CD14-positive monocyte (primary cell): ENCODE measurements at regions not wholly inside any gene's neighbourhood (a gene's known extent, or its start where the extent isn't known, plus 50 kb on each side); places are given as distances from the start of the nearest gene placed in this dataset.

ENCODE experiments used
- DNase-seq, 3 donors: peaks; one replicate each; pipeline ENCODE4 v3.0.0-alpha.2; 2011 to 2022
- H2AFZ ChIP-seq: 2 replicates; pipeline ENCODE4 v1.6.0; 2012; ENCODE audit warnings: mild to moderate bottlenecking, low read depth, low read length, inconsistent platforms; ENCODE audit not compliant: insufficient read depth, poor library complexity, severe bottlenecking
- H3K27ac ChIP-seq, 2 donors: 1 replicate in 1 of 2; 2 replicates in 1 of 2; pipeline ENCODE4 v1.5.1; 2012 to 2013; ENCODE audit warnings: low read length in 2 of 2, control low read depth in 1 of 2, inconsistent platforms in 1 of 2, low read depth in 1 of 2, mild to moderate bottlenecking in 1 of 2
- H3K27me3 ChIP-seq, 2 donors: one replicate each; pipeline versions ENCODE4 v1.6.0 to v1.6.1; 2011 to 2013; ENCODE audit warnings: low read length in 2 of 2; ENCODE audit not compliant: control insufficient read depth in 2 of 2, insufficient read depth in 2 of 2
- H3K36me3 ChIP-seq, 2 donors: replicated peaks in 1 of 2; 1 replicate in 1 of 2; 2 replicates in 1 of 2; pipeline versions ENCODE4 v1.5.1 to v1.6.1; 2012 to 2013; ENCODE audit warnings: low read length in 2 of 2, control low read depth in 1 of 2, inconsistent platforms in 1 of 2, mild to moderate bottlenecking in 1 of 2; ENCODE audit not compliant: insufficient read depth in 2 of 2, control insufficient read depth in 1 of 2
- H3K4me1 ChIP-seq, 2 donors: 1 replicate in 1 of 2; 2 replicates in 1 of 2; pipeline versions ENCODE4 v1.5.1 to v1.6.1; 2012 to 2013; ENCODE audit warnings: low read length in 2 of 2, control low read depth in 1 of 2, inconsistent platforms in 1 of 2, mild to moderate bottlenecking in 1 of 2, moderate library complexity in 1 of 2; ENCODE audit not compliant: insufficient read depth in 2 of 2, control insufficient read depth in 1 of 2
- H3K4me2 ChIP-seq: replicated peaks from 2 replicates; pipeline ENCODE3; 2012; ENCODE audit warnings: low read length, moderate library complexity, mild to moderate bottlenecking; ENCODE audit not compliant: poor library complexity, severe bottlenecking; ENCODE audit errors: extremely low read depth
- H3K4me3 ChIP-seq, 3 experiments: fragments of 200-600 bp in 1 of 3; sonication (generic) in 1 of 3; replicated peaks in 1 of 3; 1 replicate in 2 of 3; 2 replicates in 1 of 3; pipeline ENCODE4 v1.5.1; 2011 to 2013; ENCODE audit warnings: low read length in 3 of 3, mild to moderate bottlenecking in 3 of 3, control low read depth in 2 of 3, low read depth in 2 of 3, inconsistent platforms in 1 of 3, moderate library complexity in 1 of 3
- H3K79me2 ChIP-seq: 2 replicates; pipeline ENCODE4 v1.6.0; 2012; ENCODE audit warnings: mild to moderate bottlenecking, control low read depth, inconsistent platforms, low read length, moderate library complexity; ENCODE audit not compliant: insufficient read depth
- H3K9ac ChIP-seq: 2 replicates; pipeline ENCODE4 v1.6.0; 2017; ENCODE audit warnings: low read length, mild to moderate bottlenecking; ENCODE audit not compliant: insufficient read depth, poor library complexity, severe bottlenecking
- H3K9me3 ChIP-seq, 2 donors: replicated peaks in 1 of 2; 1 replicate in 1 of 2; 2 replicates in 1 of 2; pipeline versions ENCODE4 v1.5.1 to v1.6.1; 2012 to 2013; ENCODE audit warnings: low read length in 2 of 2, control low read depth in 1 of 2; ENCODE audit not compliant: control insufficient read depth in 1 of 2, insufficient read depth in 1 of 2
- H4K20me1 ChIP-seq: 2 replicates; pipeline ENCODE4 v1.6.0; 2012; ENCODE audit warnings: mild to moderate bottlenecking, low read length, control low read depth, moderate library complexity; ENCODE audit not compliant: insufficient read depth
- H3K27ac Mint-ChIP-seq, 7 donors: one replicate each; pipeline ENCODE4 v1.8.0; 2020; ENCODE audit warnings: mild to moderate bottlenecking in 7 of 7, mixed read lengths in 7 of 7, moderate library complexity in 6 of 7, inconsistent platforms in 2 of 7
- H3K27me3 Mint-ChIP-seq, 3 donors: one replicate each; pipeline ENCODE4 v1.8.0; 2021 to 2022; ENCODE audit warnings: low read depth in 3 of 3, mild to moderate bottlenecking in 3 of 3, mixed read lengths in 3 of 3, moderate library complexity in 3 of 3, inconsistent platforms in 1 of 3
- H3K36me3 Mint-ChIP-seq, 2 donors: one replicate each; pipeline ENCODE4 v1.8.0; 2020; ENCODE audit warnings: mixed read lengths in 2 of 2, inconsistent platforms in 1 of 2, mild to moderate bottlenecking in 1 of 2
- H3K4me1 Mint-ChIP-seq: one replicate; pipeline ENCODE4 v1.8.0; 2020; ENCODE audit warnings: mild to moderate bottlenecking, mixed read lengths
- H3K4me3 Mint-ChIP-seq, 2 donors: one replicate each; pipeline ENCODE4 v1.8.0; 2020; ENCODE audit warnings: mild to moderate bottlenecking in 2 of 2, mixed read lengths in 2 of 2, moderate library complexity in 1 of 2
- H3K9me3 Mint-ChIP-seq, 7 donors: one replicate each; pipeline ENCODE4 v1.8.0; 2020 to 2022; ENCODE audit warnings: mixed read lengths in 7 of 7, mild to moderate bottlenecking in 6 of 7, moderate library complexity in 6 of 7, inconsistent platforms in 2 of 7
- WGBS: methylation state at CpG from one replicate; pipeline ENCODE4 v1.1.5; 2013; ENCODE audit warnings: missing lambda C conversion rate; ENCODE audit not compliant: insufficient coverage; 5-methylcytosine and 5-hydroxymethylcytosine counted together
- intact Hi-C, 2 donors: fragments of 100-400 bp; cut with micrococcal nuclease; formaldehyde crosslinking; loops; one replicate each; pipeline versions ENCODE4 v1.15.0 to v1.15.1; 2023
- TF ChIP-seq, protein P1 (sequence below): fragments of 200-600 bp; IDR thresholded peaks from one replicate; pipeline ENCODE4 v1.8.0; 2022; ENCODE audit warnings: antibody characterized with exemption, mild to moderate bottlenecking

GRCh38 chr2:14255135-14255820, 377.2 kb upstream of the LRATD1 start:
- 88% methylated on average over 13 of the region's 18 CpGs for WGBS
- Histone ChIP-seq H3K27me3 (no peaks in the 10 kb centered on the region), H2AFZ (no peak overlapping the region), H4K20me1 (no peaks in the 10 kb centered on the region), H3K4me2 (no peak overlapping the region), H3K4me3 (no peak overlapping the region), H3K9me3 (peaks cover 8 to 14% of the 10 kb centered on the region in 2 donors), H3K79me2 (no peaks in the 10 kb centered on the region), H3K36me3 (no peaks in the 10 kb centered on the region), H3K27ac (no peak overlapping the region), H3K4me1 (no peaks in the 10 kb centered on the region), H3K9ac (no peak overlapping the region)
- Mint-ChIP-seq H3K27ac (no peak overlapping the region), H3K9me3 (peaks cover 2 to 17% (median 4%) of the 10 kb centered on the region in 7 donors), H3K36me3 (no peaks in the 10 kb centered on the region), H3K4me1 (no peaks in the 10 kb centered on the region), H3K4me3 (no peak overlapping the region), H3K27me3 (no peaks in the 10 kb centered on the region)
- DNase-seq = no peak
- TF ChIP-seq, protein P1, sequence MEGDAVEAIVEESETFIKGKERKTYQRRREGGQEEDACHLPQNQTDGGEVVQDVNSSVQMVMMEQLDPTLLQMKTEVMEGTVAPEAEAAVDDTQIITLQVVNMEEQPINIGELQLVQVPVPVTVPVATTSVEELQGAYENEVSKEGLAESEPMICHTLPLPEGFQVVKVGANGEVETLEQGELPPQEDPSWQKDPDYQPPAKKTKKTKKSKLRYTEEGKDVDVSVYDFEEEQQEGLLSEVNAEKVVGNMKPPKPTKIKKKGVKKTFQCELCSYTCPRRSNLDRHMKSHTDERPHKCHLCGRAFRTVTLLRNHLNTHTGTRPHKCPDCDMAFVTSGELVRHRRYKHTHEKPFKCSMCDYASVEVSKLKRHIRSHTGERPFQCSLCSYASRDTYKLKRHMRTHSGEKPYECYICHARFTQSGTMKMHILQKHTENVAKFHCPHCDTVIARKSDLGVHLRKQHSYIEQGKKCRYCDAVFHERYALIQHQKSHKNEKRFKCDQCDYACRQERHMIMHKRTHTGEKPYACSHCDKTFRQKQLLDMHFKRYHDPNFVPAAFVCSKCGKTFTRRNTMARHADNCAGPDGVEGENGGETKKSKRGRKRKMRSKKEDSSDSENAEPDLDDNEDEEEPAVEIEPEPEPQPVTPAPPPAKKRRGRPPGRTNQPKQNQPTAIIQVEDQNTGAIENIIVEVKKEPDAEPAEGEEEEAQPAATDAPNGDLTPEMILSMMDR = no peak
- intact Hi-C loops = no loop called here

DNA sequence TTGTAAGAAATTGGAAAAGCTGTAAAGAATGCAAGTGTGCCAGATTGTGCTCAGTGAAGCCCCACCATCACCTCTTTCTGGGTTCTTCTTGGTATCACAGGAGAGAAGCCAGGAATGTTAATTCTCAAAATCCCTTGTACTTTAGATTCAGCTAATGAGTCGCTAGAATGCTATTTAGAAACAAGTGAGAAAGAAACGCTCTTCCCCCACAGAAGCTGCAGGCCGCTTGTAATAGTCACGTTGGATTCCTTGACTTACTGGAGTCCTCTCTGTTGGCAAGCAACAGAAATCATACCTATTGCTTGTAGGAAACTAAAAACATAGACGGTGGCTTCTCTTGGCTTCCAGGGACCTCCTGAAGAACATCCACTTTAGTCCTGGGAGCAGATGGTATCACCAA, 375.6 kb upstream of the LRATD1 start:
- Histone ChIP-seq H3K4me3 (no peak overlapping the region), H3K4me1 (no peaks in the 10 kb centered on the region), H3K4me2 (no peak overlapping the region), H3K9me3 (peaks cover 8 to 14% of the 10 kb centered on the region in 2 donors), H3K9ac (no peak overlapping the region), H3K79me2 (no peaks in the 10 kb centered on the region), H3K27me3 (no peaks in the 10 kb centered on the region), H3K36me3 (no peaks in the 10 kb centered on the region), H3K27ac (no peak overlapping the region), H4K20me1 (no peaks in the 10 kb centered on the region), H2AFZ (no peak overlapping the region)
- Mint-ChIP-seq H3K4me3 (no peak overlapping the region), H3K36me3 (no peaks in the 10 kb centered on the region), H3K27ac (no peak overlapping the region), H3K9me3 (peaks cover 0 to 9% (median 4%) of the 10 kb centered on the region in 7 donors), H3K4me1 (no peaks in the 10 kb centered on the region), H3K27me3 (no peaks in the 10 kb centered on the region)
- 88% methylated on average over 3 of the region's 5 CpGs for WGBS
- TF ChIP-seq, protein P1 = no peak
- intact Hi-C loops = no loop called here
- DNase-seq = no peak
